ENCODE measurements at regions not wholly inside any gene's neighbourhood (a gene's known extent, or its start where the extent isn't known, plus 50 kb on each side); places are given as distances from the start of the nearest gene placed in this dataset.

DNA sequence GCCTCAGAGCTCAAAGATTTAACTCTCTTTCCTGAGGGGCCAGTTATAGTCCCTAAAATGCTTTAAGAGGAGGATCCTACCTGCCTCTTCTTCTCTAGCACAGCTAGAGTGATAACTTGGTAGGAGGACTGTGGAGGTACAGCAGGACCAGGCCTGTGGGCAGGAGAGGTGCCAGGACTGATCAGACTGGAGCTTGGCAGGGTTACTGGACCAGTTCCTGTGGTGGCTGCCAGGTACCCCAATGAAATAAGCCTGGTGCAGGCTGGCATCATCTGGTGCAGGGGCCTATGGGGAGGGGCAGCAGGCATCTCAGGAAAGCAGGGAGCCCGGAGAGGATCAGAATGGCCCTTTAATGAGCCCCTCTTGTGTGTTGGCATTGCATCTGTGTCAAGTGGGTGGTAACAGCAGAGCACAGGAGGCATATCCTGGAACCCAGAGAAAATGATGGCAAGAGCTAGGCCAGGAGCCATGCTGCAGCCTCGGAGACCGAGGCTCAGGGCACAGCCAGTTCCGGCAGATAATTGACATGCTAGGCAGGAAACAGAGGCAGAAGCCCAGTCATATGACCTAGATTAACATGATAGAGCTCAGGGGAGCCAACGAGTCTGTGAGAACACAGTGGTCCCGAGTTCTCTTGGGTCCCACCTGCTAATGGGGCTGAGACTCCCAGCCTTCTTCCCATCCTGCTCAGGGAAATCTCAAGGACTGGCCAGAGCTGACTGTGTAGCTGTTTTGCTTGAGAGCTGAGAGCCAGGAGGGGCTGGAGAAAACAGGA, 187.5 kb upstream of the ZBED5 start:
- DNase-seq (ENCODE audit: extremely low read depth, low read depth) = no peak

GRCh38 chr11:11044137-11044855, 186.4 kb upstream of the ZBED5 start:
- DNase-seq (ENCODE audit: extremely low read depth, low read depth) = no peak

DNA sequence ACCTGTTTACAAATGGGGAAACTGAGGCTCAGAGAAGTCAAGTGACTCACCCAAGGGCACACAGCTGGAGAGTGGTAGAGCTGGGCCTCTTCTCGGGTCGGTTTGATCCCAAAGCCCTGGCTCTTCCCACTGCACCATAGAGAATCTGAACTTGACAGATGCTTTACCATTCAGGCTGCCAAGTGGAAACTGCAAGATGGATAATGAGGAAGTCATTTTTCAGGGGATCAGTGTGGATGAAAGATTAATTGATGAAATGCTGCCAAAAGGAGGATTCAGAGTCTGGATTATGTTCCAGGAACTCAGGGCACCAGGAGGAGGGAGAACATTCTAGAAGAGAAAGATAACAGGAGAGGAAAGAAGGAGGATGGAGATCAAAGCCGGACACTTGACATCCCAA, 185.9 kb upstream of the ZBED5 start:
- no peak for DNase-seq (ENCODE audit: extremely low read depth, low read depth)

- no peak for DNase-seq (ENCODE audit: extremely low read depth, low read depth)
These were observed 181.5 kb upstream of the ZBED5 start for GRCh38 chr11:11039208-11039965.

DNA sequence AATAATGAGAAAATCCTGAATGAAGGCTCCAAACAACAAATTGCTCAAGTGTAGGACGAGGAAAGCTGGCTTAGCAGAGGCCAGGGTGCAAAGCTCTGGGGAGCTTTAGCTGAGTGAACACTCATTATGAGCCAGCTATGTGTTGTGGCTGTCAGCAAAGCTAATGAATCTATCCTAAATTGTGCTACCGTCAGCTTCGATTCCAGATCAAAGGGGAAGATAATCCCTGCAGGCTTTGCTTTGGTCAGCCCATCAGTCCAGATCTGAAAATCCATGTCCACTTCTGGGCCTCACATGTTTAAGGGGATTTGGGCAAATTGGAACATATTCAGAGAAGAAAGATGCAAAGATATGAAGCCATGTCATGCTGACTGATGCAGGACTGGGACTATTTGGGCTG, 180.9 kb upstream of the ZBED5 start:
- no peak for DNase-seq (ENCODE audit: extremely low read depth, low read depth)

GRCh38 chr11:11038352-11038751, 180.5 kb upstream of the ZBED5 start:
- no peak for DNase-seq (ENCODE audit: extremely low read depth, low read depth)

GRCh38 chr11:11036848-11037732, 179.2 kb upstream of the ZBED5 start:
- DNase-seq (ENCODE audit: extremely low read depth, low read depth) = peak; percentile 29

DNA sequence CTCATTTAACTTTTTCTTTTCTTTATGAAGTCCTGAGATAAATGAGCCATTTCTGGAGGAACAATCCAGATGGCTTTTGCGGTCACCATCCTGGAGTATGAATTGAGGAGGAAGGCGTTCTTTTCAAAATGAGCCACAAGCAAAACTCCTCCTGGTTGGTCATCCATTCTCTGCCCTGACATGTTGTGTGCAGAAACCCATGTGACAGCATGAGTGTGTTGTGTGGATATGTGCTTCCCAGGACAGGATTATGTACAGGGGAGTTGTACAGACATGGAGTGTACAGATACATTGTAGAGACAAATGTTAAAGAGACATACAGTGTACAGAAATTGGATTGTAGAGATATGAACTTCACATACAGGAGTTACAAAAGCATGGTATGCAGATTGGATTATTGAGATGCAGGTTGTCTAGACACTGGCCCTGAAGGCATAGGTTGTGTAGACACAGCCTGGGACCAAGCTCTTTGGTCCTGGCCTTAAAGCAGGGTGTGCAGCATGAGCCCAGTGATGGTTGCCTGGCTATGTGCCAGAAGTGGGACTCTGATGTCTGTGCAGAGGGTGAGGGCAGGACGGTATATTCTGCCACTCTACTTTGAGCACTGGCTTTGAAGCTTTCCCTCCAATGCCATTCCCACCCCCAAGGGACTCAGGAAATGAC, 178.5 kb upstream of the ZBED5 start:
- DNase-seq (ENCODE audit: extremely low read depth, low read depth) = no peak

DNA sequence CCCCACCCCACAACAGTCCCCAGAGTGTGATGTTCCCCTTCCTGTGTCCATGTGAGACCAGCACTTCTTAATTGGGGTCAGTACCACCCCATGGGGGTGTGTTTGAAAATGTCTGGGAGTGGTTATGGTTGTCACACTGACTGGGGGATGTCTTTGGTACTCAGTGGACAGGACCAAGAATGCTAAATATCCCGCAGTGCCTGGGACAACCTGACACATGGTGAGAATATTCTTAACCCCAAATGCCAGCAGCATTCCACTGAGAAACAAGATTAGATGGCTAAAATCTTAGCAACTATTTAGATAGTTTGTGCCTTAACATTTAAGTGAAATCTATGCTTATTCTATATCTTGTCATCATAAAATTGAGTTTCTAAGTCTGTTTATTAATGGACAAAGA, 177.5 kb upstream of the ZBED5 start:
- DNase-seq (ENCODE audit: extremely low read depth, low read depth) = no peak

DNA sequence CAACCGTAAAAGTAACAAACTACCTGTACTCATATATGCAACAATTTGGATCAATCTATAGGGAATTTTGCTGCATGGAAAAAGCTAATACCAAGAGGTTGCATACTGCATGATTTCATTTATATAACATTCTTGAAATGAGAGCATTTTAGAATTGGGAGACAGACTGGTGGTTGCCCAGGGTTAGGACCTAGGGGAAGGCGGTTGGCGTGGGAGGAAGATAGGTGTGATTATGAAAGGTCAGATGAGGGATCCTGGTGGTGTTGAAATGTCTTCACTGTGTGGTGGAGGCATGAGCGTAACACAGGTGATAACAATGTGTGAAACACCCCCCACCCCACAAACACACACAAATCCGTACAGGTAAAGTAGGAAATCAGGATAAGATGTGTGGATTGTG, 176.6 kb upstream of the ZBED5 start:
- DNase-seq (ENCODE audit: extremely low read depth, low read depth) = no peak

DNA sequence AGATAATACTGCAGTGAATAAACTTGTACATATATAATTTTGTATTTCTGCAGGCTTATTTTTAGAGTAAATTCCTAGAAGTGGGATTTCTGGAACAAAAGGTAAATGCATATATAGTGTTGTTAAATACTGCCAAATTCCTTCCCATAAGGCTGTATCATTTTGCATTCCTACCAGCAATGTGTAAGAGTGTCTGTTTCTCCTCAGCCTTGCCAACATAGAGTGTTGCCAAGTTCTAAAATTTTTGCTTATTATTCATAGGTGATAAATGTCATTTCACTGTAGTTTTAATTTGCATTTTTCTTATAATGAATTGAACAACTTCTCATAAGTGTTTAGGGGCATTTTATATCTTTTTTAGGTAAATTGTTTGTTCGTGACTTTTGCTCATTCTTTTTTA, 174.2 kb upstream of the ZBED5 start:
- DNase-seq (ENCODE audit: extremely low read depth, low read depth) = no peak

GRCh38 chr11:11029027-11029426, 171.2 kb upstream of the ZBED5 start:
- DNase-seq (ENCODE audit: extremely low read depth, low read depth) = no peak

DNA sequence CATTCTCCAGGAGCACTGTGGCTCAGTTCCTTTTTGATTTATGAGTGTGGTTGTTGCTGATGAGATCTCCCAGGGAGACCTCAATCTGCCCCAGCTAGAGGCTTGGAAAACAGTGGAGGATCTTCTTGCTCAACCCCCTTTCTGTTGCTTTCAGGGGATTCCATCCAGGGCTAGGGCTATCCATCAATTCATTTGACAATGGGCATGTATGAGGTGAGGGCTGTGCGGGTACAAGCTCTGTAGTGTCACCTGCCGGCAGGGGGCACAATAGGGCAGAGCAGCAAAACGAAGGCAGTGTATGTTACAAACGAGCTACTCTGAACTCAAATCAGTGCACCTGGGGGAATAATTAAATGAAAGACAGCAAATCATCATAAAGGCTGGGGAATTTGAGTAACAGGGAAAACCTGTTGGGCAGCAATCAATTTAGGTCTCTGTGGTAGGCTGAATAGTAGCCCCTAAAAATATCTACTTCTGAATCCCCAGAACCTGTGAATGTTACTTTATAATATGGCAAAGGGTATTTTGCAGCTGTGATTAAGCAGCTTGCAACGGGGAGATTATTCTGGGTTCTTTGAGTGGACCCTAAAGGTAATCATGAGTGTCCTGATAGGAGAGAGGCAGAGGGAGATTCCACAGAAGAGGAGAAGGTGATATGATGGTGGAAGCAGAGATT, 170.3 kb upstream of the ZBED5 start:
- peak; percentile 49 for DNase-seq (ENCODE audit: extremely low read depth, low read depth)

- no peak for DNase-seq (ENCODE audit: extremely low read depth, low read depth)
These were observed 169.4 kb upstream of the ZBED5 start for GRCh38 chr11:11027288-11027687.

GRCh38 chr11:11025087-11025486, 167.2 kb upstream of the ZBED5 start:
- no peak for DNase-seq (ENCODE audit: extremely low read depth, low read depth)

DNA sequence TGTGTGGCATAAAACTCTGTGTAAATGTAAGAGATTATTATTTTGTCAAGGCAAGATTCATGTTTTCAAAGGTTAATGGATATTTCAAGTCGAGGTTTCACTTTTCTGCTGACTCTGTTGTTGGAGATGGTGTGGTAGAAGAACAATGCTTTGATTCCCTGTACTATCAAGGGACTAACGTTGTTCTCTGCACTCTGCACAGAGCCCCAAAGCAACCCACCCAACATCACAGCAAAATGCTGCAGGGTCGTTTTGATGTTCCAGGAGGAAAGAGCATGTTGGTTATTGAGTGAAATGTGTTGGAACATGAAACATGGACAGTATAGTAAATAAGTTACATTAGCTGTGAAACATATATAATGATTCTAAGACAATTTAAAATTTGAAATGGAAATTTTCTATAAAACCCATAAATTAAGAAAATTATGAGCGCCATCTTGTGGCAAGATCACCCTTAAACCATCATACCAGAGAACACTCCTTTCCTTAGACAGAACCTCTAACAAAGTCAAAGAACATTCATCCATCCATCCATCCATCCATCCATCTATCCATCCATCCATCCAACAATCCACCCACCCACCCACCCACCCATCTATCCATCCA, 164.4 kb upstream of the ZBED5 start:
- peak; percentile 18 for DNase-seq (ENCODE audit: extremely low read depth, low read depth)

DNA sequence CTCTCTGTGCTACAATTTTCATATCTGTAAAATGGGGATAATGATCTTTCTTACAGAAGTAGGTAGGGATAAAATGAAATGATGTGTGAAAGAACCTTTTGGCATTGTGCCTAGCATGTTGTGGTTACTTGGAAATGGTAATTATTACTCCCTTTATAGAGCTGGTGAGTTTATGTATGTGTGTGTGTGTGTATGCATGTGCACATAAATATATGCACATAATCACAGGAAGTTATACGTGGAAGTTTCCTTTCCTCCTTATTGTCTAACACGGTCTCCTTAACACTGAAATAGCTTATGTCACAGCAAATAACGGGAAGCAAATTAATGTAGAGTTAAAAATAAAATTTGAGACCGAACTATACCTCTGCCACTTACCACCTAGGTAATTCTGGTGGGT, 163.7 kb upstream of the ZBED5 start:
- no peak for DNase-seq (ENCODE audit: extremely low read depth, low read depth)

DNA sequence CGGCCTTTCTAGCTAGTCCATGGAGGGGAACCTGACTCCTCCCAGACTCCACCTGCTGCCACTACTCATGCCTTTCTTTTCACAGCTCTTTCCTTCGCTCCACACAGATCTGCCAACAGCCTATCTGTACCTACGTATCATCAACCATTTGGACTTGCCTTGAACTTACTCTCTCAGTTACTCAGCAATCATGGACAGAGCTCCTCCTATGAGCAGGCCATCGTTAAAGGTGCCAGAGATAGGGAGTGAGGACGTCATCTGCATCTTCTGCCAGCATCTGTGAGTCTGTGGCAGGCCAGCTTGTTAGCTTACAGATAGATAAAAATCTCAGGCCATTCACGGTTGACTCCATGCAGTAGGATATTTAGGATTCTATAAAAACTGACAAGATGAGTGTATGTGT, 162.9 kb upstream of the ZBED5 start:
- DNase-seq (ENCODE audit: extremely low read depth, low read depth) = no peak

GRCh38 chr11:11020219-11020726, 162.4 kb upstream of the ZBED5 start:
- no peak for DNase-seq (ENCODE audit: extremely low read depth, low read depth)
